ENCODE measurements at regions not wholly inside any gene's neighbourhood (a gene's known extent, or its start where the extent isn't known, plus 50 kb on each side); places are given as distances from the start of the nearest gene placed in this dataset.
"Not testable (repeated sequence)": the region's sequence is repeated elsewhere in the genome, so short reads cannot be mapped to it uniquely, and the experiment has no call there.

DNA sequence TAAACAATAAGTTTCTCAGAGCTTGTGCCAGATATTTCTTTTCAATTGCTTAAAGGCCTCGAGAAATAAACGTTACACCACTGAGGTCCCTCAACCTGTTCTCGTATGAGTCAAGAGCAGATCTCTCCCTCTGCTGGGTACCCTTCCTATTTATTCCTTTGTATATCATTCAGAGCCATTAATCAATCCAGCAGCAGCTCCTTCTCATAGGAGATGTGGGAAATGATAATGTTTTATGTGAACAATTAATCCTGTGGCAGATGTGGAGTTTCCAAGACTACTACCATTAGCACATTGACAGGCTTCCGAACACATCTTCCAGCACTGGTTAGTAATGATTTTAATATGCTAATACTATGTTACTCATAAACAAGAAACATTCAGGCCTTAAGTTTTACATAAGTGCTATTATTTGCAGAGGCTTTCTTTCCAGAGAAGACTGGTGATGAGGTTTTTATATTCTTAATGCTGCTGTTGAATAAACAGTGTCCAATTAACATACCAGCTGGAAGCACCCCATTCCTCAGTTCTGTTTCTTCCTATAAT is 196.5 kb downstream of the ZNF608 start:
- DNase-seq (ENCODE audit: low spot score): no peak

DNA sequence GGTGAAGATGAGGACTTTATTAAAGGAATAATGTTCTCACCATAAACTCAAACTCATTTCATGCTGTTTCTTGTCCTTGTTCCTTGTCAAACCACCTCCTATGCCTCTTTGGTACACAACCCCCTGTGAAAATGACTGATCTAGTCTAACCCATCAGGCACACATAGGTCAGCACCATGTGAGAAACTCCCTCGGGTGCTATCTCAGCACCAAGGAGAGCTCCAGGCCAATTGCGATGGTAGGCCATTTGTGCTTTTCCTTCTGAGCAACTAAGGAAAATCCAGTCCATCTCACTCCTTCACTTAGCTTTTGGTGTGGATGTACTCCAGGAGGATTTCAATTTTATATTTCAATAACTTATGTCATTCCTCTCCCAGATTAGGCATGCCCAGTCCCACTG is 199.8 kb downstream of the ZNF608 start:
- no peak for DNase-seq (ENCODE audit: low spot score)

DNA sequence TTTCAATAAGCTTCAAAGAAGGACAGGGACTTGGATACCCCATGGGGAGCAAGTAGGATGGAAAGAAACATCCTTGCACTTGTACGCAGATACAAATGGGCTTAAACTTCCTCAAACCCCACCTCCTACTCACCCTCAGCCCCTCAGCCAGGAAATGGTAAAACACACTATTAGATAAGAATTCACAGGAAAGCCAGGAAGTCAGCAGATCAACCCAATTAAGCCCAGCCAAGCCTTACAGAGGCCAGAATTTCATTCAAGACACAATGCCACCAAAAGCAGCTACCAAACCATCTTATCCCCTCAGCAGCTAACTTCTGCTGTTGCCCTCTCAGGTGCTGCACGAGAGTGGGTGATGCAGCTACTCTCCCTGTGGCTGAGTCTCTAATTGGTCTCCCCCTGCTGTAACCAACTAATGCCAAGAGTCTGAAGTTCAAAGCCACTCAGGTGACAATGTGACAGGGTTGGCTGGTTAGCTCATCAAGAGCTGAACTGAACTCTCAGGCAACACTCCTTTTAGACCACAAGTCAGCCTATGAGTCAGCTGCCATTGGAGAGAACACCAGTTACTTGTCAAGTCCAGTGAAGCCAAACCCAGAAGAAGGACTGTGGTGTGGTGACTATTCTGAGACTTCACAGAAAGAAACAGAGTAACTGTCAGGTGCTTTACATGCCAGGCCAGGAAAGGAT is 201.9 kb downstream of the ZNF608 start:
- DNase-seq (ENCODE audit: low spot score): no peak

DNA sequence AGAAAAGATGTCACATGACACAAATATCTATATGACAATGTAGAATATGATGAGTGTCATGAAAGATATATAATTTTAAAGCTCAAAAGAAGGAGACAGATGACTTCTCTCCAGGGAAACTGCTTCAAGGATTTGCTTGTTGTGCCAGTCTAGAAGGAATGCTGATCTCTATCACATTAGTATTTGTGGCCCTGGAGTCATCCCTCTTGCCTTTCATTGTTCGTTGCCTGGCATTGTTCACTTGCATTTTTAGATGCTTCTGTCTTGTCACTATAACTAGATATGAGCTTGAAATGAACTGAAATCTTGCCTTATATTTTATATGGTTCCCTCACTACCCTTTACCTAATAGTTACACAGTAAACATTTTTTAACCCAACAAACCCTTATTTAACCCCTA is 207.5 kb downstream of the ZNF608 start:
- no peak for DNase-seq (ENCODE audit: low spot score)

DNA sequence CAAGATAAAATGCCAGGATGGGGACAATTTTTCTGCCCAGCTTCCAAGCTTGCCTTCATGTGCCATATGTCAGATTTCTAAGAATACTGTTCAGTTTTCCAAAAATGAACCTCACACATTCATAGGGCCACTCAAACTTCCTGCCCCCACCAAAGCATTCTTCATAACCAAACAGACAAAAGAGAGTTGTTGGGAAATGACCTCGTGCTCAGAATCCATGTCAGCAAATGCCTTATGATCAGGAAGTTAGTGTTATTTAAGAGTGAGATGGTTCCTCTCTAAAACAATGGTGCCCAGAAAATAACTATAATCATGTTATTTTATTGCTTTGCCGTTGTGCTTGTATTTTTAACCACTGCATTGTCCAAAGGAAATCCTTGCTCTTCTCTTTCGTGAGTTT is 208.2 kb downstream of the ZNF608 start:
- no peak for DNase-seq (ENCODE audit: low spot score)

DNA sequence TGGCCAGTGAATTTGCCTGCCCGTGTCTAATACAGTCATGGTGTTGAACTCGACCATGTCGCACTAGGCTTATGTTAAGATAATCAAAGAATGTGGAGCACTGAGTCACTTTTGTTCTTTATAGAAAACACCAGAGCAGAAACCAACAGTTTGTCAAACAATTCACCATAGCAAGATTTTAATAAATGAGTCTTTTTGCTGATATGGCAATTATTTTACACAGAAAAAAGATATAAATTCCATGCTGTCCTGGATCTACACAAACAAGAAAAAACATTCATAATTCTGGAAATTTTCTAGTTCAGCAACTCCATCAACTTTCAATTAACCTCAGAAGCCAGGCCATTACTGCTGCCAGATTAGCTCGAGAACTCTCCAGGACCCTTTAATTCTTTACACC is 208.9 kb downstream of the ZNF608 start:
- no peak for DNase-seq (ENCODE audit: low spot score)

DNA sequence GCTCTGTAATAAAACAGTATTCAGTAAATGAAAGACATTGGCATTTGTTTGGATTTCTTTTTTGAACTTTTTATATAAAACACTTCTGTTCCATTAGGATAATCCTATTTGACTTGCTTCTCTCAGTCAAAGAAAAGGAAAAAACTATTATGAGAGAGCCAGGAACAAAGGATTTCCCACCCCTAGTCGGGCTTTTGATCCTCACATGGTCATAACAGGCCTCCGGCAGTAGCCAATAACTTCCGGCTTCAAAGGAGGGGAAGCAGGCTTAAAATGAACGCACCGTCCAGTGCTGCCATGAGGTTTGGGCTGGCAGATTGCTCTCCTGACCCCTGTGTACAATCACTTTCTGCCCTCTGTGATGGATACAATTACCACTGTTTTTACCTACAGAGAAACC is 209.3 kb downstream of the ZNF608 start:
- no peak for DNase-seq (ENCODE audit: low spot score)

DNA sequence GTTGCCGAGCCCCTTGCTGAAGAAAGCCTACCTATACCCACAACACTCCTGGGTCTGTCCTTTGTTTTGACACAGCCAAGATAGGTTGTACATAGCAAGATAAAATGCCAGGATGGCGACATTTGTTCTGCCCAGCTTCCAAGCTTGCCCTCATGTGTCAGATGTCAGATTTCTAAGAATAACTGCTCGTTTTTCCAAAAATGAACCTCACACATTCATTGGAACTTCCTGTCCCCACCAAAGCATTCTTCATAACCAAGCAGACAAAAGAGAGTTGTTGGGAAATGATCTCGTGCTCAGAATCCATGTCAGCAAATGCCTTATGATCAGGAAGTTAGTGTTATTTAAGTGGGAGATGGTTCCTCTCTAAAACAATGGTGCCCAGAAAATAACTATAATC is 210.1 kb downstream of the ZNF608 start:
- no peak for DNase-seq (ENCODE audit: low spot score)

DNA sequence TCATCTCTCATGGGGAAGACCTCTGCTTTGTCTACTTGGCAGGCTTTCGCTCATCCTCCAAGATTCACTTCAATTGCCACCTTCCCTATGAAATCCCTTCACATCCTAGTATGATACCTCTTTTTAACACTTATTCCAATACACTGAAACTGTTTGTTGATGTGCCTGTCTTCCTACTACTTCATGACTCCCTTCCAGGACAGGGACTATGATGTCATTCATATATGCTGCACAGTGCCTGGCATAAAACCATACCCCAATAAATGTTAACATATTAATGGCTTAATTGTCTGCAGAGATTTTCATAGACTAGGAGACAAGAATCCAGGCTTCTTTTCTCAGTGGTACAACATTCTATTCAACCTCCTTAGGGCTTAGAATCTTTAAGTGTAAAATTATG is 215.5 kb downstream of the ZNF608 start:
- no peak for DNase-seq (ENCODE audit: low spot score)

DNA sequence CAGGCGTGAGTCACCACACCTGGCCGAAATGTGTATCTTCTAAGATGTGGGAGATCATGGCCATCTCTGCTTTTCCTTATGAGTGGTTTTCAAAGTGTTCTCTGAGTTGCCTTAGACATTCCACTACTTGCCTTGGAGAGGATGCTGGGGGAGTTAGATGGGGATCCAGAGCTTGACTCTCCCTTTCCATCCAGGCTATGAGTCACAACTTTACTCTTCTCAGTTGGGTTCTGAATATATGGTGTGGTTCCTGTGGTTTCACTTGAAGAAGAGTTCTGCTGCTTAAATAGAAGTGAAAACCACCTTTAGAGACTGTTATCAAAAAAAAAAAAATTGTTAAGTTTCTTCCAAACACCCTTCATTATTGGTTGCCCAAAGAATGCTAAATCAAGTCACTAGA is 217.6 kb downstream of the ZNF608 start:
- DNase-seq (ENCODE audit: low spot score): no peak

DNA sequence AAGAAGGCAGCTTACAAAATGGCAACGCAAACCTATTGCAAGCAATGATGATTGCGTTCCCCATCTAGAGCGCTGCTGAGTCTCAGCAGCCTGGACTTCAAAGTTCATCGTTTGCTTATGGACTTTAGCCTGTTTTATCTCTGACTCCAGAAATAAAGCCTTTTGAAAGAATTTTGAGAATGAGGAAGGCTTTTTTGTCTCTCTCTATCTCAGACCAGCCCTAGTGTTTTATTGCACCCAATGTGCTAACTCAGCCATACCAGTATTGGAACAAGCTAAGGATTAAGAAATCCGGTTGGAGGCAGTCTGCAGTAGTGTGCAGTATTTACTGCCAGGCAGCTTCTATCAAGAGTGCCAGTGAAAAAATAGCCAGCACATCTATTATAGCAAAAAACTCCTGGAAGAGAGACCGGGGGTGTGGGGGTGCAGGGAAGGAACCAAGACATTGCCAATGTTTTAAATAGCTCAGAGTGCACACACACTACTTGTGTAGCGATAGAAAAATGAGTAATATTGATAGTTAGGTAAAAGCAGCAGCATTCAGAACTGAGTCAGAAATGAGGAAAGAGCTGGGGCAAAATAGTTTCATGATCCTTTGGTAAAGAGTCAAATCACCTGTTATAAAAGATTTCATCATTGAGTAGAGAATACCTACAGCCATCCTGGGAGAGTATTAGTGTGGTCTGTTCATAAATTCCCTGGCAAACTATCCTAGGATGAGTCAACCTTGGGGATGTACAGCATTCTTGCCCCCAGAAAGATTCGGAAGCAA is 219.0 kb downstream of the ZNF608 start:
- no peak for DNase-seq (ENCODE audit: low spot score)

DNA sequence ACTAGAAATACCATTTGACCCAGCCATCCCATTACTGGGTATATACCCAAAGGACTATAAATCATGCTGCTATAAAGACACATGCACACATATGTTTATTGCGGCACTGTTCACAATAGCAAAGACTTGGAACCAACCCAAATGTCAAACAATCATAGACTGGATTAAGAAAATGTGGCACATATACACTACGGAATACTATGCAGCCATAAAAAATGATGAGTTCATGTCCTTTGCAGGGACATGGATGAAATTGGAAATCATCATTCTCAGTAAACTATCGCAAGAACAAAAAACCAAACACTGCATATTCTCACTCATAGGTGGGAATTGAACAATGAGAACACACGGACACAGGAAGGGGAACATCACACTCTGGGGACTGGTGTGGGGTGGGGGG is 220.4 kb downstream of the ZNF608 start:
- DNase-seq (ENCODE audit: low spot score): not testable (repeated sequence)

DNA sequence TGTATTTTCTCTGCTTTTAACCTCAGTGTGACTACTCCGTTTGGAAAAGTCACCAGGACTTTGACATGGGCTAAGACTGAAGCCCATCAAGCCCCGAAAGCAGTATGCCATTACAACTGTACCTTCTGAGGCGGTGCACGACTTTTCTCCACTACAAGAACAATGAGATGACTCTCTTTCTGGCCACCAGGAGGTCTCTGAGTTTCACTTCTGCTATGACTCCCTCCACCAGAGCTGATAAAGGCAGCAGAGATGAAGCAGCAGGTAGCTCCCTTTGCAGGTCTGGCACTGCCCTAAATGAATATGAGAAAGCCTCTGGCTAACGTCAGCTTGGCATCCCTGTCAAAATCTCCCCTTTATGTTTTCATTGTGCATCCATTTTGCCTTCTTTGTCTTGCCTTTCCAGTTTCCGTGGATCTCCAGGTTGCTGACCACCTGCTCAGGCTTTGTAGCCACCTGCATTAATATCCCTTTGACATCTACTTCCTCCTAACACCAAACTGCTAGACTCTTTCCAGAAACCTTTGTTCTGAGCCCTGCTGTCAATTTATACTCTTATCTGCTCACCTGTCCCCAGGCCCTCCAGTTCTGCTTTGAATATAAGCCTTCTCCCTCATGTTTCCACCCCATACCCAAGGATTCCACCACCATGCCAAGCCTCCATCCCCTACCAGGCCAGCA is 221.7 kb downstream of the ZNF608 start:
- peak; percentile 53 for DNase-seq (ENCODE audit: low spot score)

DNA sequence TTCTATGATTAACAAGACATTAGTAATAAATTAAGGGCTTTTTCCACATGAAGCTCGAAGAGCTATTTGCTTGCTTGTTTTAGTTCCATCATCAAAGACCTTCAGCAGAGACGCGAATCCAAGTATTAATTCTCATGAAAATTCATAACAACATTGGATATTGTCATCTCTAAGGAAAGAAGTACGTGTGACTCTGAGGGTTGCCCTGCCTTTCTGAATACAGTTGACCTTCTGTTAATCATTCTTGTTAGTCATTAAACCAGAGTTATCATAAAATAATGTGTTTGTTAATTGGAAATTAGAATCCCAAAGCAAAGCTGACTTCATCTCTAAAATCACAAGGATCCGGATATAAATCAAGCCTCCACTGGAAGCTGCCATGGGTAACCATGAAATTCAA is 222.5 kb downstream of the ZNF608 start:
- DNase-seq (ENCODE audit: low spot score): no peak

DNA sequence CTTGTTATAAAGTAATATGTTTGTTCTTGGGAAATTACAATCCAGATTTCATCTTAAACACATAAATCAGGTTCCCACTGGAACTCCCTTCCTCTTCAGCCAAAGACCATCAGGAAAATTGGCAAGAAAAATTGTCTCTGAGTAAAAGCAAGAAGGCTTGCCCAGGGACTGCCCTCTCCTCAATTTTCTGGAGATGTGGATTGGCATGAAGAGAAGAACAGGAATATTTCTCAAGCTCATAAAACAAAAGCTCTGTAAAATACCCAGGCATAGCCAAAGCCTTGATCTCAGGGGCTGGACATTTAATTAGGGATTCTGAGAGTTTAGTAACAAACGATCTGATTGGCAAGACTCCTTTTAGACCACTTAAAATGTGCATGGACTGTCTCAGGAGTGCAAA is 223.4 kb downstream of the ZNF608 start:
- DNase-seq (ENCODE audit: low spot score): no peak

DNA sequence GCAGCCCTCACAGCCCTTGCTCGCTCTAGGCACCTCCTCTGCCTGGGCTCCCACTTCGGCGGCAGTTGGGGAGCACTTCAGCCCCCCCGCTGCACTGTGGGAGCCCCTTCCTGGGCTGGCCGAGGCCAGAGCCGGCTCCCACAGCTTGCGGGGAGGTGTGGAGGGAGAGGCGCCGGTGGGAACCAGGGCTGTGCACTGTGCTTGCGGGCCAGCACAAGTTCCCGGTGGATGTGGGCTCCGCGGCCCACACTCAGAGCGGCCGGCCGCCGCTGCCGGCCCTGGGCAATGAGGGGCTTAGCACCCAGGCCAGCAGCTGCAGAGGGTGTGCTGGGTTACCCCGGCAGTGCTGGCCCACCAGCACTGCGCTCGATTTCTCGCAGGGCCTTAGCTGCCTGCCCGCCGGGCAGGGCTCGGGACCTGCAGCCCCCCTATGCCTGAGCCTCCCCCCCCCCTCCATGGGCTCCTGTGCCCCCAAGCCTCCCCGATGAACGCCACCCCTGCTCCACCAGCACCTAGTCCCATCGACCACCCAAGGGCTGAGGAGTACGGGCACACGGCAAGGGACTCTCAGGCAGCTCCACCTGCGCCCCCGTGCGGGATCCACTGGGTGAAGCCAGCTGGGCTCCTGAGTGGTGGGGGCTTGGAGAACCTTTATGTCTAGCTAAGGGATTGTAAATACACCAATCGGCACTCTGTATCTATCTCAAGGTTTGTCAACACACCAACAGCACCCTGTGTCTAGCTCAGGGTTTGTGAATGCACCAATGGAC is 224.8 kb downstream of the ZNF608 start:
- DNase-seq (ENCODE audit: low spot score): no peak

DNA sequence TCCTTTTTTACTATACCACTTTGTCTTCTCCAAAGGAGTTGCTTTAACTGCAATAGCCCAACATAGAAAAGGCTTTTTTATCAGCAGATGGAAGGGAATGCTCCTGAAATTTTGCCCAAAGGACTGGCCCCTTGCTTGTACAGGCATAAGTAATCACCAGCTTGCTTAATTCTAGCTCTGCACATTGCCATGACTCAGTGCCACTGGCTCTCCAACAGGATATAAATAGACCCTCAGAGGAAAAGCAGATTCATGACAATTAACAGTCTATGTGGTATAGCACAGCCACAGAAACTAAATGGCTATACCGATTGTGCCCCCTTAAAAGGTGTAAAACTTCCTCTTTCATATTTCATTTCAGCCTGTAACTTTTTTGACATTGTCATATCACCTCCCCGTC is 227.0 kb downstream of the ZNF608 start:
- peak; percentile 10 for DNase-seq (ENCODE audit: low spot score)

DNA sequence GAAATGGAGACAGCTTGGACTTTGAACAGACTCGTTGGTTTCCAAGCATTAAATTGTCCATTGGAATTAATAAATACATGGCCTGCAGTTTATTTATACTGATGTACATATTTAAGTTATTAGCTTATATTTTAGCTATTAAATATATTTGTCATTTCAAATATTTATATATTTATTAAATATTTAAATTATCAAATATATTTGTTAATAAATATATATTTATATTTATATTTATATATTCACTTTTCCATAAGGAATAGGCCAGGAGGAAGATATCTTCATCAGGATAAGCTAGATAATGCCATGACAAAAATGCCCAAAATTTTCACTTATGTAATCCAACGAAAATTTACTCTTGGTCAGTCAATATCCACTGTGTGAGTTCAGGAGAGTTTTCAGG is 229.9 kb downstream of the ZNF608 start:
- DNase-seq (ENCODE audit: low spot score): no peak

DNA sequence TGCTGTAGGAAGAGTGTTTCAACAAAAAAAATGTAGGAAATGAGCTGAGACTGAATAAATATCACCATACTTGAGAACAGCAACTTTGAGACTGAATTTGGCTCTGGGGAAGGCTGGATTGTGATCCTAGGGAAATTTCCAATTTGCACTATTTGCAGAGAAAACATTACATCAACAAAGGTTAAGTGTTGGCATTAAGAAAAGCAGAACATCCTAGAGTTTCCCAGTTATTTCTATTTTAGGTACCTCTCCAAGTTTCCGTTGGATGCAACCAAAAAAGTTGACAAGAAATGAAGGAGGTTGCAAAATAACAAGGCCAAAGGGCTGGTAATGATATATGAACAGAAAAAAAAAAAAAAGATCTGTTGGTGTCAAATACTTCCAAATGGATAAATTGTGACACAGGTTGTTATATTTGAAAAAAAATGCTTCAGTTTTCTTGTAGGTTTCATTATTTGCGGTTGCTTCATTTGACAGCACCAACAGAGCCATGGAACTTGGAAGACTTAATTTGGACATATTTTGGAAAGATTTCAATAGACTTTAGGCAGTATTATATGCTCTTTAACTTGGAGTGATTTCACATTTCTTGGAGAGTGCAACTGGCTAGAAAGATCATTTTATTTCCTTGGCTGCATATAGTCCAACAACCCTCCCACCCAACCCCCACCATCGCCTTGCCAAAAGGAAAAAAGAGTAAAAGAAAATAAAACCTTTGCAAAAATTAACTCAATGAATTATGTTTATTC is 230.8 kb downstream of the ZNF608 start:
- DNase-seq (ENCODE audit: low spot score): no peak

DNA sequence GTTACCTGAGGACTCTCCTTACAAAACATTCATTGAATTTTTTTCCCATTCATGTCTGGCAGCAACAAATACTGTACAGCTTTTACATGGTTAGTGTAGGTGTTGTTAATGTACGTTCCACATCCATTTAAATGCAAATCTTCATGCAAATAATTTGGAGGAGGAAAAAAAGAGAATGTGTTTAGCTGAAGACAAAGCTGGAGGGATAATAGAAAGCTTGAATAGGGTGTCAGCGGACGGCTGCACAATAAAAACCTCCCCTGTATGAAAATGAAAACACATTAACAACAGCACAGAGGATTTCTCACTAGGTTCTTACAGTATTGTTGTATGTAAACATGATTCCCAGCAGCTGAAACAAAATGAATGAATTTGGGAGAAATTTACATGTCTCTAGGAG is 231.5 kb downstream of the ZNF608 start:
- DNase-seq (ENCODE audit: low spot score): no peak

DNA sequence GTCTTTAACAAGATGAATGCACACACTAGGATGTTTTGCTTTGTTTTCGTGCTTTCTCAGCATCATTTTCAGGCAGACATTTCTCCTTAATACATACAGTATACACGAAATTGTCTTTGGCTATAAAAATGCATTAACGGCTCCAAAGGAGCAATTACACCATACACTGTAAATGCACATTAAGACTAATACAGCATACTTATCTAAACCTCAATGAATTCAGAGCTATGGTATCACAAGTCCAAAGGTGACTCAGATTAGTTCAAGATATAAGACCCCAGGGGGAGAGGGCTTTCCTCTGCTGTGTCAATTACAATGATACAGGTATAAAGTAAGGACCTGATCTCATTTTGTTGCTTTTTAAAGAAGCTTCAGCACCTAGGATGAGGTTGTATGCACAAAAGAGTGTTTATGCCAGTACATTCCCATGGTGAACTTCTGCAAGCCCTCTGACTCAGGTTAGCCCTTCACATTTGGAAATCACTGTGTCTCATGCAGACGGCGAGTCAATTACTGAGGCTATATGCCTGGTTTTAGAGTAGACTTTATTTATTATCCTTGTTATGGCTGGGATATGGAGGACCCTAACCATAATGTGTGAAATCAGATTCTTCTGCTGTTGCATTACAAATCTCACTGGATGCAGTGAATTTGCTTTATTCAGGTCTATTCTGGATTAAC is 233.3 kb downstream of the ZNF608 start:
- DNase-seq (ENCODE audit: low spot score): no peak

Data from germinal center (tissue), 1 donor.